Stimulated activated CD4-positive, alpha-beta T cell treated with anti-CD3 and anti-CD28 coated beads, Interleukin-4, amount 100 ng/mL, for 48 hours (primary cell): ENCODE measurements at regions not wholly inside any gene's neighbourhood (a gene's known extent, or its start where the extent isn't known, plus 50 kb on each side); places are given as distances from the start of the nearest gene placed in this dataset.
"Not testable (repeated sequence)": the region's sequence is repeated elsewhere in the genome, so short reads cannot be mapped to it uniquely, and the experiment has no call there.

Source experiments
- DNase-seq, 2 donors: peaks; one replicate each; pipeline ENCODE4 v3.0.0-alpha.2; 2020; ENCODE audit warnings: low read depth in 2 of 2

GRCh38 chr1:188582911-188583532, 1754.3 kb downstream of the PLA2G4A start:
- no peak for DNase-seq

GRCh38 chr1:188584119-188584518, 1755.4 kb downstream of the PLA2G4A start:
- no peak for DNase-seq

GRCh38 chr1:188590641-188591040, 1761.9 kb downstream of the PLA2G4A start:
- no peak for DNase-seq

GRCh38 chr1:188594542-188595235, 1765.9 kb downstream of the PLA2G4A start:
- DNase-seq = no peak

- DNase-seq = no peak
These were observed 1770.6 kb downstream of the PLA2G4A start for GRCh38 chr1:188599313-188599712.

GRCh38 chr1:188611432-188611831, 1782.7 kb downstream of the PLA2G4A start:
- DNase-seq = no peak

- no peak for DNase-seq
These were observed 1786.6 kb downstream of the PLA2G4A start for GRCh38 chr1:188615321-188615720.

- no peak for DNase-seq
These were observed 1791.5 kb downstream of the PLA2G4A start for GRCh38 chr1:188620236-188620635.

GRCh38 chr1:188641566-188642211, 1812.9 kb downstream of the PLA2G4A start:
- no peak for DNase-seq

GRCh38 chr1:188642704-188643103, 1814.0 kb downstream of the PLA2G4A start:
- DNase-seq = no peak

- no peak for DNase-seq
These were observed 1823.9 kb downstream of the PLA2G4A start for GRCh38 chr1:188652678-188653077.

- DNase-seq = not testable (repeated sequence)
These were observed 1821.7 kb downstream of the BRINP3 start for GRCh38 chr1:188655966-188656365.

GRCh38 chr1:188660572-188660971, 1817.1 kb downstream of the BRINP3 start:
- no peak for DNase-seq

- DNase-seq = no peak
These were observed 1812.2 kb downstream of the BRINP3 start for GRCh38 chr1:188665477-188665876.

GRCh38 chr1:188668083-188668482, 1809.6 kb downstream of the BRINP3 start:
- no peak for DNase-seq

GRCh38 chr1:188669728-188670382, 1807.8 kb downstream of the BRINP3 start:
- DNase-seq = no peak

- DNase-seq = no peak
These were observed 1806.8 kb downstream of the BRINP3 start for GRCh38 chr1:188670837-188671236.

- DNase-seq = no peak
These were observed 1805.5 kb downstream of the BRINP3 start for GRCh38 chr1:188672153-188672552.

- no peak for DNase-seq
These were observed 1788.1 kb downstream of the BRINP3 start for GRCh38 chr1:188689542-188689941.

GRCh38 chr1:188700116-188700515, 1777.5 kb downstream of the BRINP3 start:
- DNase-seq = no peak

GRCh38 chr1:188706742-188707141, 1770.9 kb downstream of the BRINP3 start:
- no peak for DNase-seq

GRCh38 chr1:188708795-188709535, 1768.7 kb downstream of the BRINP3 start:
- no peak for DNase-seq
